ENCODE measurements at regions not wholly inside any gene's neighbourhood (a gene's known extent, or its start where the extent isn't known, plus 50 kb on each side); places are given as distances from the start of the nearest gene placed in this dataset.

- BruUV-seq (replicated peaks), result no TSS peak
- no peak for FAIRE-seq
- Histone ChIP-seq H3K4me2 (ENCODE audit: low read depth, low read length) (no peak overlapping the region), H4K20me1 (ENCODE audit: insufficient read depth, low read length) (no peaks in the 10 kb centered on the region), H3K27ac (ENCODE audit: extremely low read length, insufficient read depth, low read length) (no peak overlapping the region), H2AFZ (ENCODE audit: low read length) (no peak overlapping the region), H3K4me3 (replicated peaks in 1 of 3; ENCODE audit: insufficient read depth in 1 of 3, low read depth in 2 of 3, low read length in 3 of 3) (no peak overlapping the region), H3K9me3 (ENCODE audit: low read length) (no peaks in the 10 kb centered on the region), H3K9ac (ENCODE audit: insufficient read depth, low read depth, low read length) (no peak overlapping the region), H3K4me1 (ENCODE audit: insufficient read depth, low read length) (no peaks in the 10 kb centered on the region), H3K79me2 (ENCODE audit: insufficient read depth, low read length) (no peaks in the 10 kb centered on the region), H3K27me3 (ENCODE audit: control insufficient read depth in 1 of 2, insufficient read depth in 2 of 2, low read length in 2 of 2) (0 out of 5 replicates have a peak, but pooled peaks cover 0 to 2% of the 10 kb centered on the region in 2 experiments), H3K36me3 (replicated peaks in 1 of 2; ENCODE audit: control insufficient read depth in 1 of 2, insufficient read depth in 2 of 2, low read length in 2 of 2) (no peaks in the 10 kb centered on the region)
- in situ Hi-C loops (cut with HindIII; ENCODE audit: extremely low pct_ligation_motif_present, low pct_unique_long_range_greater_than_20kb) (no loop called here), intact Hi-C loops (cut with micrococcal nuclease; ENCODE audit: unreplicated experiment) (no loop called here)
- no peak for DNase-seq (ENCODE audit: low spot score)
- 0% methylated on average over 1 of the region's 1 CpG for WGBS (ENCODE audit: low lambda C conversion rate)
- ChIA-PET CTCF (ENCODE audit: low intra/inter-chr PET ratio, low total read pairs) (no interaction called here), POLR2A (no interaction called here)
- TF ChIP-seq MAFF (IDR thresholded peaks at IDR 0.05; ENCODE audit: low read depth, low read length) (peak; percentile 58; the same call in 1 of the 2 replicates), TAF15 (IDR thresholded peaks at IDR 0.05; ENCODE audit: low read depth, low read length, poor library complexity, severe bottlenecking) (no peak), MAFK (conservative IDR thresholded peaks at IDR 0.05 in 1 of 2, IDR thresholded peaks at IDR 0.05 in 1 of 2; ENCODE audit: low read length in 2 of 2) (peak; percentile 35 to 84; a peak in 2 of 4 replicates), SMC3 (IDR thresholded peaks at IDR 0.05; ENCODE audit: low read length) (no peak), KDM3A (CRISPR knock-in tag; IDR thresholded peaks at IDR 0.05; ENCODE audit: low read depth) (no peak), KAT2B (IDR thresholded peaks at IDR 0.05; ENCODE audit: borderline replicate concordance, low read depth, low read length) (no peak), ZFX (CRISPR knock-in tag; IDR thresholded peaks at IDR 0.05; ENCODE audit: low read depth) (no peak), KDM5B (CRISPR knock-in tag; IDR thresholded peaks at IDR 0.05; ENCODE audit: borderline replicate concordance) (no peak)
- no peak for ATAC-seq
Measured at GRCh38 chr4:181674315-181674875, 568.8 kb upstream of the TENM3 start.

- Histone ChIP-seq H2AFZ (ENCODE audit: low read length) (no peak overlapping the region), H3K27me3 (ENCODE audit: control insufficient read depth in 1 of 2, insufficient read depth in 2 of 2, low read length in 2 of 2) (0 out of 5 replicates have a peak, but pooled peaks cover 0 to 2% of the 10 kb centered on the region in 2 experiments), H3K27ac (ENCODE audit: extremely low read length, insufficient read depth, low read length) (no peak overlapping the region), H3K4me3 (replicated peaks in 1 of 3; ENCODE audit: insufficient read depth in 1 of 3, low read depth in 2 of 3, low read length in 3 of 3) (no peak overlapping the region), H3K4me1 (ENCODE audit: insufficient read depth, low read length) (no peaks in the 10 kb centered on the region), H3K9me3 (ENCODE audit: low read length) (no peaks in the 10 kb centered on the region), H4K20me1 (ENCODE audit: insufficient read depth, low read length) (no peaks in the 10 kb centered on the region), H3K9ac (ENCODE audit: insufficient read depth, low read depth, low read length) (no peak overlapping the region), H3K4me2 (ENCODE audit: low read depth, low read length) (no peak overlapping the region), H3K79me2 (ENCODE audit: insufficient read depth, low read length) (no peaks in the 10 kb centered on the region), H3K36me3 (replicated peaks in 1 of 2; ENCODE audit: control insufficient read depth in 1 of 2, insufficient read depth in 2 of 2, low read length in 2 of 2) (no peaks in the 10 kb centered on the region)
- FAIRE-seq (no peak), ATAC-seq (no peak), DNase-seq (ENCODE audit: low spot score) (no peak)
- WGBS (ENCODE audit: low lambda C conversion rate), result 2% methylated on average over 2 of the region's 2 CpGs
- intact Hi-C loops (cut with micrococcal nuclease; ENCODE audit: unreplicated experiment) (no loop called here), in situ Hi-C loops (cut with HindIII; ENCODE audit: extremely low pct_ligation_motif_present, low pct_unique_long_range_greater_than_20kb) (no loop called here)
- BruUV-seq (replicated peaks), result no TSS peak
- ChIA-PET CTCF (ENCODE audit: low intra/inter-chr PET ratio, low total read pairs) (no interaction called here), POLR2A (no interaction called here)
- no peak for TF ChIP-seq HDAC2 (CRISPR knock-in tag; IDR thresholded peaks at IDR 0.05)
- TF ChIP-seq TBX2 (CRISPR knock-in tag; IDR thresholded peaks at IDR 0.05; ENCODE audit: borderline replicate concordance), result no peak
- TF ChIP-seq BCL6 (CRISPR knock-in tag; IDR thresholded peaks at IDR 0.05), result no peak
- no peak for TF ChIP-seq DR1 (CRISPR knock-in tag; IDR thresholded peaks at IDR 0.05)
- no peak for TF ChIP-seq ZNF329 (CRISPR knock-in tag; IDR thresholded peaks at IDR 0.05; ENCODE audit: low read depth)
- no peak for TF ChIP-seq SRY (CRISPR knock-in tag; IDR thresholded peaks at IDR 0.05)
- no peak for TF ChIP-seq ZNF382 (CRISPR knock-in tag; IDR thresholded peaks at IDR 0.05; ENCODE audit: borderline replicate concordance)
- no peak for TF ChIP-seq DNMT3B (CRISPR knock-in tag; conservative IDR thresholded peaks at IDR 0.05)
- TF ChIP-seq, protein P1, sequence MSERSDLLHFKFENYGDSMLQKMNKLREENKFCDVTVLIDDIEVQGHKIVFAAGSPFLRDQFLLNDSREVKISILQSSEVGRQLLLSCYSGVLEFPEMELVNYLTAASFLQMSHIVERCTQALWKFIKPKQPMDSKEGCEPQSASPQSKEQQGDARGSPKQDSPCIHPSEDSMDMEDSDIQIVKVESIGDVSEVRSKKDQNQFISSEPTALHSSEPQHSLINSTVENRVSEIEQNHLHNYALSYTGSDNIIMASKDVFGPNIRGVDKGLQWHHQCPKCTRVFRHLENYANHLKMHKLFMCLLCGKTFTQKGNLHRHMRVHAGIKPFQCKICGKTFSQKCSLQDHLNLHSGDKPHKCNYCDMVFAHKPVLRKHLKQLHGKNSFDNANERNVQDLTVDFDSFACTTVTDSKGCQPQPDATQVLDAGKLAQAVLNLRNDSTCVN (CRISPR knock-in tag; IDR thresholded peaks at IDR 0.05; ENCODE audit: borderline replicate concordance), result no peak
- TF ChIP-seq KLF6 (CRISPR knock-in tag; IDR thresholded peaks at IDR 0.05), result no peak
- TF ChIP-seq, protein P2, sequence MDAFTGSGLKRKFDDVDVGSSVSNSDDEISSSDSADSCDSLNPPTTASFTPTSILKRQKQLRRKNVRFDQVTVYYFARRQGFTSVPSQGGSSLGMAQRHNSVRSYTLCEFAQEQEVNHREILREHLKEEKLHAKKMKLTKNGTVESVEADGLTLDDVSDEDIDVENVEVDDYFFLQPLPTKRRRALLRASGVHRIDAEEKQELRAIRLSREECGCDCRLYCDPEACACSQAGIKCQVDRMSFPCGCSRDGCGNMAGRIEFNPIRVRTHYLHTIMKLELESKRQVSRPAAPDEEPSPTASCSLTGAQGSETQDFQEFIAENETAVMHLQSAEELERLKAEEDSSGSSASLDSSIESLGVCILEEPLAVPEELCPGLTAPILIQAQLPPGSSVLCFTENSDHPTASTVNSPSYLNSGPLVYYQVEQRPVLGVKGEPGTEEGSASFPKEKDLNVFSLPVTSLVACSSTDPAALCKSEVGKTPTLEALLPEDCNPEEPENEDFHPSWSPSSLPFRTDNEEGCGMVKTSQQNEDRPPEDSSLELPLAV (CRISPR knock-in tag; conservative IDR thresholded peaks at IDR 0.05; ENCODE audit: low read depth), result no peak
Measured at GRCh38 chr4:181676546-181676945, 566.7 kb upstream of the TENM3 start.

Data from HepG2 (cell line).